ENCODE measurements at regions not wholly inside any gene's neighbourhood (a gene's known extent, or its start where the extent isn't known, plus 50 kb on each side); places are given as distances from the start of the nearest gene placed in this dataset.

DNA sequence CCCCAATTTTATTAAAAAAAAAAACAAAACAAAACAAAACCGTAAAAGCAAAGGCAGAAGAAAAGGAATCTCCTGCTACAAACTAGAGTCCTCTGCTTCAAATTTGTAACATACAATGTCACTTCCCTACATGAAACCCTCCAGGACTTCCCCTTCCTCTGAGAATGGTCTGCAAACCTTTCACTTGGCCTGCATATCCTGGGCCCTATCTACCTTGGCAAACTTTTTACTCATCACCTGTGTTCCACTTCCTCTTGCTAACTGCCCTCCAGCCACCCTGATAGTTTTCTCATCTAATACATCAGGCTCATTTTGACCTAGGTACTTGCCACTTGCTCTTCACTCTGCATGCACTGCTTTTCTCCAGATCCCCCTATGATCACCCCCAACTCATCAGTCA lies 255.5 kb downstream of the ETAA1 start:
- no peaks in the 10 kb centered on the region for H3K9me3 ChIP-seq (ENCODE audit: severe bottlenecking)
- no peak overlapping the region for H3K4me3 ChIP-seq (ENCODE audit: low read depth, low read length)
- no peak for DNase-seq
- H3K27me3 ChIP-seq (ENCODE audit: insufficient read depth, low read depth, severe bottlenecking): peaks cover 54% of the 10 kb centered on the region
- H3K27ac ChIP-seq: no peak overlapping the region
- TF ChIP-seq, protein P1, sequence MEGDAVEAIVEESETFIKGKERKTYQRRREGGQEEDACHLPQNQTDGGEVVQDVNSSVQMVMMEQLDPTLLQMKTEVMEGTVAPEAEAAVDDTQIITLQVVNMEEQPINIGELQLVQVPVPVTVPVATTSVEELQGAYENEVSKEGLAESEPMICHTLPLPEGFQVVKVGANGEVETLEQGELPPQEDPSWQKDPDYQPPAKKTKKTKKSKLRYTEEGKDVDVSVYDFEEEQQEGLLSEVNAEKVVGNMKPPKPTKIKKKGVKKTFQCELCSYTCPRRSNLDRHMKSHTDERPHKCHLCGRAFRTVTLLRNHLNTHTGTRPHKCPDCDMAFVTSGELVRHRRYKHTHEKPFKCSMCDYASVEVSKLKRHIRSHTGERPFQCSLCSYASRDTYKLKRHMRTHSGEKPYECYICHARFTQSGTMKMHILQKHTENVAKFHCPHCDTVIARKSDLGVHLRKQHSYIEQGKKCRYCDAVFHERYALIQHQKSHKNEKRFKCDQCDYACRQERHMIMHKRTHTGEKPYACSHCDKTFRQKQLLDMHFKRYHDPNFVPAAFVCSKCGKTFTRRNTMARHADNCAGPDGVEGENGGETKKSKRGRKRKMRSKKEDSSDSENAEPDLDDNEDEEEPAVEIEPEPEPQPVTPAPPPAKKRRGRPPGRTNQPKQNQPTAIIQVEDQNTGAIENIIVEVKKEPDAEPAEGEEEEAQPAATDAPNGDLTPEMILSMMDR (IDR thresholded peaks at IDR 0.05; ENCODE audit: low read depth, low read length): no peak
- no peaks in the 10 kb centered on the region for H3K36me3 ChIP-seq

DNA sequence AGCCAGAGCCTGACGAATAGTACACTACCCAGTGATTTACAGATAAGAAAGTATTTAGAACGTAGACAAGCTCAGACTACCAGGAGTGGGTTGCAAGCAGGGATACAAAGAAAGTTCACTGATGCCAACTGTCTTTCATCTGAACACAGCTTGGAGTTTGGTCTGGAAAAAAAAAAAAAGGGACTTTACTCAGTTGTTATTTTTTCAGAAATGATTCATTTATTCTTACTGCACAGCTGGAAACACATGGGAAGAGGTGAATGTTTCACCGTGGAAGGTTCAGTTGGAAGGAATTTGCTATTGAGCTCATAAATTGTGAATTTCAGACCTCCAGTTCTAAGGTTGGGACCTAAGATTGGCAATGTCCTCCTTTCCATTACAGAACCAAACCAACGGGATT lies 259.7 kb downstream of the ETAA1 start:
- TF ChIP-seq, protein P1 (IDR thresholded peaks at IDR 0.05; ENCODE audit: low read depth, low read length): no peak
- no peaks in the 10 kb centered on the region for H3K9me3 ChIP-seq (ENCODE audit: severe bottlenecking)
- DNase-seq: no peak
- peaks cover 44% of the 10 kb centered on the region for H3K27me3 ChIP-seq (ENCODE audit: insufficient read depth, low read depth, severe bottlenecking)
- no peaks in the 10 kb centered on the region for H3K36me3 ChIP-seq
- no peak overlapping the region for H3K4me3 ChIP-seq (ENCODE audit: low read depth, low read length)
- H3K27ac ChIP-seq: no peak overlapping the region

DNA sequence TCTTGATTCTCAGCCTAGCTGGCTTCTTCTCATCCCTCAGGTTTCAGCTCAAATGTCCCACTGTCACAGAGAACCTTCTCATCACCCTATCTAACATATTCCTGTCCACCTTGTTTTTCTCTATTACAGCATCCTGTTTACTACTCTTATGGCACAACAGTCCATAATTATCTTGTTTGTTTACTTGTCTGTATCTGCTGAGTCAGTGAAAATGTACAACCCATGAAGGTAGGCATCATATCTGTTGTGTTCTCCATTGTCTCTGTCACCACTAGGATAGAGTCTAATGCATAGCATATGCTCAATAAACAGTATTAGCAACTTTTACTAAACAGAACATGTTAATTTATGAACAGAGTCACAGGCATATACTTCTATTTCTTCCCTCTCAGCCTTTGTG lies 261.7 kb downstream of the ETAA1 start:
- no peak overlapping the region for H3K4me3 ChIP-seq (ENCODE audit: low read depth, low read length)
- DNase-seq: no peak
- H3K36me3 ChIP-seq: no peaks in the 10 kb centered on the region
- peaks cover 58% of the 10 kb centered on the region for H3K27me3 ChIP-seq (ENCODE audit: insufficient read depth, low read depth, severe bottlenecking)
- TF ChIP-seq, protein P1 (IDR thresholded peaks at IDR 0.05; ENCODE audit: low read depth, low read length): no peak
- no peaks in the 10 kb centered on the region for H3K9me3 ChIP-seq (ENCODE audit: severe bottlenecking)
- no peak overlapping the region for H3K27ac ChIP-seq

DNA sequence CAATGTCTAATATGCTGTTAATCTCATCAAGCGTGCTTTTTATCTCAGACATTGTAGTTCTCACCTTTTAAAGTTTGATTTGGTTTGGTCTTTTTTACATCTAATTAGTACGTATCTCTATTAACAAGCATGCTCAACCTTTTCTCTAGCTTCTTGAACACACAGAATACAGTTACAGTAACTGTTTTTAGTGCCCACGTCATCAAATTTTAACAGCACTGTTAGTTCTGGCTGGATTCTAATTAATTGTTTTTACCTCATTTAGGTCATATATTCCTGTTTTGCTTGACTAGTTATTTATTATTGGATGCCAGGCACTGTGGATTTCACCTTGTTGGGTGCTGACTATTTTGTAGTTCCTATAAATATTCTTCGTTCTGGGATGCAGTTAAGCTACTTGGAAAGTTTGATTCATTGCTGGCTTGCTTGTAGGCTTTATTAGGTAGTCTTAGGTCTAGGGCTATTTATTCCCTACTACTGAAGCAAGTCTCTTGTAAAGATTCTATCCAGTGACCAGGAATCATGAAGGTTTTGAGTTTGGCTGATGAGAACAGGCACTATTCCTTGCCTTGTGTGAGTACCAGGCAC lies 263.0 kb downstream of the ETAA1 start:
- Histone ChIP-seq H3K9me3 (ENCODE audit: severe bottlenecking) (no peaks in the 10 kb centered on the region), H3K27ac (no peak overlapping the region), H3K36me3 (no peaks in the 10 kb centered on the region), H3K4me3 (ENCODE audit: low read depth, low read length) (no peak overlapping the region), H3K27me3 (ENCODE audit: insufficient read depth, low read depth, severe bottlenecking) (peaks cover 70% of the 10 kb centered on the region)
- TF ChIP-seq, protein P1 (IDR thresholded peaks at IDR 0.05; ENCODE audit: low read depth, low read length): no peak
- no peak for DNase-seq

DNA sequence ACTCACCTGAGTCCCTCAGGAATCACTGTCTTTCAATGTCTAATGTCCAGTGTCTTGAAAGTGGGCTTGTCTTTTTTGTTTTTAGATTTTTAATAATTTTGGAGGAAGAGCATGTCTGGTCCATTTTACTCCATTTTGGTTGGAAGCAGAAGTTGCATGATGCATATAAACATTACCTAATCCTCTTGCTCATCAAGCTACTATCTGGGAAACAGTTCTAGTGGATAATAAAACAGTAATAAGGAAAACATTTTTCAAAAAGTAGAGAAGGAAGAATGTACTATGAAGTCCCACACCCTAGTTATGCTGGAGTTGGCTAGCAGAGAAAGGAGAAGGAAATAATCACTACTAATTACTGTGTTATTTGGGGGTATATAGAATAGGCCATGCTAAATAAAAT lies 263.7 kb downstream of the ETAA1 start:
- no peaks in the 10 kb centered on the region for H3K36me3 ChIP-seq
- no peaks in the 10 kb centered on the region for H3K9me3 ChIP-seq (ENCODE audit: severe bottlenecking)
- no peak overlapping the region for H3K4me3 ChIP-seq (ENCODE audit: low read depth, low read length)
- TF ChIP-seq, protein P1 (IDR thresholded peaks at IDR 0.05; ENCODE audit: low read depth, low read length): no peak
- no peak overlapping the region for H3K27ac ChIP-seq
- peaks cover 78% of the 10 kb centered on the region for H3K27me3 ChIP-seq (ENCODE audit: insufficient read depth, low read depth, severe bottlenecking)
- no peak for DNase-seq

DNA sequence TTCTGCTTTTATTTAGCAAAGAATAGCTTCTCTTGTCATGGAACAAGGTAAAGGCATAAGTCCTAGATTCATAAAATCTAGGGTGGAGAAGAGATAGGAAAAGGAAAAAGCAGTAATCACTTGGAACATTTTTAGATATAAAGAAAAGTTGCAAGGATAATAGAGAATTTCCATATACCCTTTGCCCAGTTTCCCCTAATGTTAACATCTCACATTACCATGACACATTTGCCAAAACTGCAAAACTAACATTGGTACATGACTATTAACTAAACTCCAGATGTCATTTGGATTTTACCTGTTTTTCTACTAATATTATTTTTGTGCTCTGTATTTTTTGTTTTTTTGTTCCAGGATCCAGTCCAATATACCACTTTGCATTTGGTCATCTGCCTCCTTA lies 265.1 kb downstream of the ETAA1 start:
- Histone ChIP-seq H3K27ac (no peak overlapping the region), H3K36me3 (no peaks in the 10 kb centered on the region), H3K27me3 (ENCODE audit: insufficient read depth, low read depth, severe bottlenecking) (peaks cover 89% of the 10 kb centered on the region), H3K4me3 (ENCODE audit: low read depth, low read length) (no peak overlapping the region), H3K9me3 (ENCODE audit: severe bottlenecking) (no peaks in the 10 kb centered on the region)
- DNase-seq: no peak
- TF ChIP-seq, protein P1 (IDR thresholded peaks at IDR 0.05; ENCODE audit: low read depth, low read length): no peak
